Esophagus squamous epithelium (tissue), 4 donors: ENCODE measurements at regions not wholly inside any gene's neighbourhood (a gene's known extent, or its start where the extent isn't known, plus 50 kb on each side); places are given as distances from the start of the nearest gene placed in this dataset.

Source experiments
- CTCF ChIP-seq, 6 experiments: fragments of 450-650 bp in 4 of 6; fragments of 200-600 bp in 2 of 6; sonication (generic) in 2 of 6; IDR thresholded peaks; one replicate each; pipeline ENCODE4 v1.5.1; 2016 to 2019; ENCODE audit warnings: antibody characterized with exemption in 6 of 6, mild to moderate bottlenecking in 4 of 6, moderate library complexity in 4 of 6
- POLR2A ChIP-seq, 4 donors: fragments of 450-650 bp; IDR thresholded peaks; one replicate each; pipeline ENCODE4 v1.6.1; 2017; ENCODE audit warnings: antibody characterized with exemption in 4 of 4, mild to moderate bottlenecking in 4 of 4, moderate library complexity in 3 of 4

GRCh38 chr16:88298181-88298832 is 84.5 kb upstream of the ZNF469 start:
- TF ChIP-seq POLR2A (IDR thresholded peaks at IDR 0.05) (no peak), CTCF (IDR thresholded peaks at IDR 0.05) (no peak)
